Ishikawa (cell line): ENCODE measurements at regions not wholly inside any gene's neighbourhood (a gene's known extent, or its start where the extent isn't known, plus 50 kb on each side); places are given as distances from the start of the nearest gene placed in this dataset.

ENCODE experiments used
- CEBPB ChIP-seq: IDR thresholded peaks from 2 replicates; pipeline ENCODE4 v1.6.1; 2012
- CREB1 ChIP-seq: IDR thresholded peaks from 2 replicates; pipeline ENCODE4 v1.6.1; 2012; ENCODE audit warnings: low read depth
- EGR1 ChIP-seq: IDR thresholded peaks from 2 replicates; pipeline ENCODE4 v1.6.1; 2012
- EP300 ChIP-seq: IDR thresholded peaks from 2 replicates; pipeline ENCODE4 v1.6.1; 2012; ENCODE audit warnings: borderline replicate concordance
- FOXM1 ChIP-seq: IDR thresholded peaks from 2 replicates; pipeline ENCODE4 v1.6.1; 2012; ENCODE audit warnings: low read depth, borderline replicate concordance
- MAX ChIP-seq: IDR thresholded peaks from 2 replicates; pipeline ENCODE4 v1.6.1; 2012
- NFIC ChIP-seq: IDR thresholded peaks from 2 replicates; pipeline ENCODE4 v1.6.1; 2012
- RAD21 ChIP-seq: IDR thresholded peaks from 2 replicates; pipeline ENCODE4 v1.6.1; 2012; ENCODE audit warnings: low read depth
- REST ChIP-seq: IDR thresholded peaks from 2 replicates; pipeline ENCODE4 v1.6.1; 2012; ENCODE audit warnings: low read depth, mild to moderate bottlenecking
- TAF1 ChIP-seq: IDR thresholded peaks from 2 replicates; pipeline ENCODE4 v1.6.1; 2012; ENCODE audit warnings: low read depth, mild to moderate bottlenecking
- TCF12 ChIP-seq: IDR thresholded peaks from 2 replicates; pipeline ENCODE4 v1.6.1; 2012; ENCODE audit warnings: low read depth
- TEAD4 ChIP-seq: IDR thresholded peaks from 2 replicates; pipeline ENCODE4 v1.6.1; 2012
- USF1 ChIP-seq: IDR thresholded peaks from 2 replicates; pipeline ENCODE4 v1.6.1; 2012
- YY1 ChIP-seq: IDR thresholded peaks from 2 replicates; pipeline ENCODE4 v1.6.1; 2012; ENCODE audit warnings: low read depth
- ZBTB7A ChIP-seq: IDR thresholded peaks from 2 replicates; pipeline ENCODE4 v1.6.1; 2012; ENCODE audit warnings: low read depth

- no peak for TF ChIP-seq TCF12
- TF ChIP-seq TAF1 = no peak
- no peak for TF ChIP-seq RAD21
- no peak for TF ChIP-seq USF1
- no peak for TF ChIP-seq CREB1
- no peak for TF ChIP-seq FOXM1
- TF ChIP-seq EP300 = no peak
- TF ChIP-seq ZBTB7A = no peak
- no peak for TF ChIP-seq REST
- TF ChIP-seq CEBPB = no peak
- TF ChIP-seq YY1 = no peak
- no peak for TF ChIP-seq MAX
- TF ChIP-seq TEAD4 = no peak
- no peak for TF ChIP-seq NFIC
- no peak for TF ChIP-seq EGR1
Measured at GRCh38 chr6:5843078-5843477, 163.6 kb downstream of the NRN1 start.

GRCh38 chr6:5840734-5841390 is 165.9 kb downstream of the NRN1 start:
- TF ChIP-seq TCF12 (no peak), RAD21 (no peak), USF1 (no peak), MAX (no peak), FOXM1 (no peak), EP300 (no peak), REST (no peak), TAF1 (no peak), ZBTB7A (no peak), TEAD4 (no peak), NFIC (no peak), EGR1 (no peak), CREB1 (no peak), YY1 (no peak), CEBPB (no peak)

- TF ChIP-seq EP300 = no peak
- TF ChIP-seq EGR1 = no peak
- TF ChIP-seq YY1 = no peak
- TF ChIP-seq TCF12 = no peak
Measured at GRCh38 chr6:5838656-5839396, 167.9 kb downstream of the NRN1 start.

- TF ChIP-seq RAD21 (no peak), TAF1 (no peak), EGR1 (no peak), CREB1 (no peak), TEAD4 (no peak), YY1 (no peak), CEBPB (no peak), TCF12 (no peak), MAX (no peak), ZBTB7A (no peak), EP300 (no peak), USF1 (no peak), NFIC (no peak), FOXM1 (no peak)
Measured at GRCh38 chr6:5837323-5837722, 169.4 kb downstream of the NRN1 start.

- TF ChIP-seq RAD21 = no peak
- TF ChIP-seq USF1 = no peak
- TF ChIP-seq EGR1 = no peak
- no peak for TF ChIP-seq YY1
- no peak for TF ChIP-seq TCF12
- no peak for TF ChIP-seq CEBPB
- TF ChIP-seq TEAD4 = no peak
- no peak for TF ChIP-seq CREB1
- no peak for TF ChIP-seq TAF1
- no peak for TF ChIP-seq EP300
- TF ChIP-seq ZBTB7A = no peak
- no peak for TF ChIP-seq NFIC
- no peak for TF ChIP-seq FOXM1
Measured at GRCh38 chr6:5833120-5833519, 173.6 kb downstream of the NRN1 start.
